ENCODE measurements at regions not wholly inside any gene's neighbourhood (a gene's known extent, or its start where the extent isn't known, plus 50 kb on each side); places are given as distances from the start of the nearest gene placed in this dataset.
A peak's percentile ranks its signal among the peaks of the same experiment; 100 is the strongest.

DNA sequence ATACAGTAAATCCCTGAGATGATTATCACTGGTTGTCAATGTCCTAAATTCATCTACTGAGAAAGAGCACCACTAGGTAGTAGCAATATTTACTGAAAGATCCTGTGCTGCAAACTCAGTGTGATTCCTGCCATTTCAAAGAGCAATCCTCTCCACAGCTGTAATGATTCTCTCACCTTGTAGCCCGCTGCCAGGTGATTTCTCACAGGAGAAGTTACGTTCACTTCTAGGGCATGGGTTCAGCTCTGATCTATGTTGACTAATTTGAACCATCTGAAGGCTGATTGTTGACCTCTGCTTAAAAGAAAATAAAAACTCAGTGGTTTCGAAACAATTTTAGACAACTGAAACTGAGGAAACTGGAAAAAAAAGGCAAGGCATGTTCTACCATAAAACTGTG is 197.0 kb downstream of the FAT4 start:
- no peak for DNase-seq (ENCODE audit: low read depth, low spot score)

DNA sequence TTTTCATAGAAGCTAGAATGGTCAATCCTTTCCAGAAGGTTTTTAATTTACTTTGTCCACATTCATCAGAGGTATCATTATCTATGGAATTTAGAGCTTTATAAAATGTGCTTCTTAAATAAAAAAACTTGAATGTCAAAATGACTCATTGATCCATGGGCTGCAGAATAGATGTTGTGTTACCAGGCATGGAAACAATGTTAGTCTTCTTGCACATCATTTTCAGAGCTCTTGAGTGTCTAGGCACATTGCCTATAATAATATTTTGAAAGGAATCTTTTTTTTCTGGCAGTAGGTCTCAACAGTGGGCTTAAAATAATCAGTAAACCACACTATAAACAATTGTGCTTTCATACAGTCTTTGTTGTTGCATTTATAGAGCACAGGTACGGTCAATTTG is 200.3 kb downstream of the FAT4 start:
- DNase-seq (ENCODE audit: low read depth, low spot score), result no peak

DNA sequence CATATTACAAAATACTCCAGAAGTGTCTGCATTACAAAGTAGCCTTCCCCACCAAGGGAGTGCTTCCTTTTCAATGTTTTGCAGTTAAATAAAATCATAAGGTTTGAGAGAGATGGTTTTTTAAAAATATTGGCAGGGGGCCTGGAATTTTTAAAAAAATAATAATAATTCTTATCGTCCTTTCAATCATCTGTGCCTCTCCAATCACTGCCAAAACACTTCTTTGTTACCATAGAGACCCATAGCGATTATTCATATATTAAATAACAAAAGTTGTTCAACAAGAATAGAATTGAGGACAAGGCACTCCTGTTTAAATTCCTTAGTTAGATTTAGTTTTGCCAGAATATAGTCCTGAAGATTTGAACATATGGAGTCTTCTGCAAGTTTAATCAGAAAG is 203.1 kb downstream of the FAT4 start:
- DNase-seq (ENCODE audit: low read depth, low spot score), result no peak

DNA sequence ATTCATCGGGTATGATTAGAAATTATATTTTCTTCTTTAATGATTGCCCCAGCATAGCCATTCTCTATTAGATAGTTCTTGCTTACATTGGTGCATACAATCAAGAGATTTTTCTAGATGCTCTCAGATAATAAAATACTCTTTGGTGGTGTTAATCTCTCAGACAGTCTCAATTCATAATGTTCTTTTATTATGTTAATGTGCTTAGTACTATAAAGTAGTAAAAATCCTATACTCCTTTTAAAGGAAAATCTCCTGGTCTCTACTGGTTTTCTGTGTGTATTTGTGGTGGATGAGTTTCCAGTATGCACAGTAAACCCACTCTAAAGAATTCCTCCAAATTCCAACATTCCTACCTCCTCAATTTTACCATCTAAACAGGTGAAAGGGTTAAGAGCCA is 203.5 kb downstream of the FAT4 start:
- no peak for DNase-seq (ENCODE audit: low read depth, low spot score)

DNA sequence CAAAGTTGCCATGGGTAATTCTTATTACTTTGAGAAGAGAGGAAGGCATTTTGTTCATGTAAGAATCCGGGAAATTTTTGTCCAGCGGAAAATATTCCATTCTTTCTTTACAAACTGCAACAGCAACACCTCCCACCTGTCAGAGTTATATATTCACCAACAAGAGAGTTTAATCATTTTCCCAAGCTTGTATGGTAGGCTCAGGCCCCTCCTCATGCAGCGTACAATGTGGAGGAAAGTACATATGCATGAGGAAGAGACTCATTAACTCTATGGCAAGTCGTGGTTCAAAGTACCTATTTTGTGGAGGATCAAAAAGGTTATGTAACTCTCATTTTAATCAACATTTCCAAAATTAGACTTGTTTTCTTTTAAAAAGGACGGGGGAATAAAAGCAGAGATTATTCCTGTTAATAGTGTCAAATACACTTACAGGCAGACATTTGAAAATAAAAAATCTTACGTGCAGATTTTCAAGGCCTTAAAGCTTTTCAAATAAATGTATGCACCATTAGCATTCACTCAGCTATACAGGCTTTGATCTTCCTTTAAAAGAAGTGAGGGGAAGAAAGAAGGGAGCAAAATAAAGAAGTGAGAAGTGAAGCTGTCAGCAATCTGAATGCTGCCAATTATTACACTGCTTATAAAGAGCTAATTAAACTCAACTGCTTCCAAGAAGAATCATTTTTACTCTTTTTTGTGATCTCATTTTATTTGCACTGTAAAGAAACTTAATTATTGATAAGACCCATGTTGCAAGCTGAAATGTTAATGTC is 204.8 kb downstream of the FAT4 start:
- DNase-seq (ENCODE audit: low read depth, low spot score), result no peak

DNA sequence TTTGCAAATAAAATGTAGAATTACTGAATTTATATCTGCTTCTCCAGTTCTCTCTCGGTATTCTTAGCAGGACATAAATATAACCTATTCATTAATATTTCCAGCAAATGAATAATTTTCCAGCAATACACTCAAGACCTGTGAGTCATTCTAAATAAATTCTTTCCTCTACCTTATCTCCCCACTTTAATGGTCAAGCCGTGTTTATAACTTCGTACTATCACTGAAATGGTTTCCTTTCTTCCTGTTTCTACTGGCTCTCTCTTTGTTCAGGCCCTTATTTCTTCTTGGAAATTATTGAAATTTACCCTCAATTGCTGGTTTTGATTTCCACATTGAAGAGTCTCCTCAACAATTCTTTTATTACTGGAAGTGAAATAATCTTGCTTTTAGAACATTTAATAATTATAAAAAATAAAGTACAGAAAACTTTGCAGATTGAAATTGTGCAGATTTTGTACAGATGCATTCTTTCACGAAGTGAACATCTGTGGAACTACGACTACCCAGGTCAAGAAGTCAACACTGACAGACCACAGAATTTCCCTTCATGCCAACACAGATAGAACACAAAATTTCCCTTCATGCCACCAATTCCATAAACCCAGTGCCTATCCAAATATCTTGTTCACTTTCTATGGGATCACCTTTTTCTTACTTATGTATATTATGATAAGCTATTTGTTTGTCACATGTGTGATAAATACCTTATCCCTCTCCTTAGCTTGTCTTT is 205.7 kb downstream of the FAT4 start:
- DNase-seq (ENCODE audit: low read depth, low spot score), result peak; percentile 19

DNA sequence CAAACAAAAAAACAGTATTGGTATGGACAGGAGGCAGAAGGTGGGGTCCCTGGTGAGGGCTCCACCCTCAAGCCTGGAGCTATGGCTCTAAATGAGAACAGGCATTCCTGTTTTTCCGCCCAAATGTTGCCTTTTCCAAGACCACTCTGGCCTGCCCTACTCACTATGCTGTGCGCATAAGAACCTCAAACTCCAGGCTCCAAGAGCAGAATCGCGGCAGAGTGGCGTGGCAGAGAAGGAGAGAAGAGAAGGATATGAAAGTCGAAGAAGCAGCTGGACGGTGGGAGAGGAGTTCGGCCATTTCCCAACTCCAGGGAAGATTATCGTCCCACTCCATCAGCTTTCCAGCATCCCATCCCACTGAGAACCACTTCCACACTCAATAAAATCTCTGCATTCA is 207.8 kb downstream of the FAT4 start:
- no peak for DNase-seq (ENCODE audit: low read depth, low spot score)

DNA sequence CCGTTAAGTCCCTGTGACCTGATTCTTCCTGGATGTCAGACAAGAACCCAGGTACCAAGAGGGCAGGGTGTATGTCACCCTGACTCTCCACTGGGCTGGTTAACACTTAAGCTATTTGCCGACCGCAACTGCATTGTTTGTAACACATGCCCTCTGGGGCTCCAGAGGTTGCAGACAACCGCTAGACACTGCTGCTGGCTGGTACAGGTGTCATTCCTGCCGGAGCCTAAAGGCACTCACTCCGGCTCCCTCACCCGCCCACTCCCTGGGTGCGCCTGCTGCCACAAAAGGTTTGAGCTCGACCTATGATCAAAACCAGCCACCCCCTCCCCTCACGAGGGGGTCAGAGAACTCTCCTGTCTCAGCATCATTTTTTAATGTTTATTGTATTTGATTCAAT is 208.2 kb downstream of the FAT4 start:
- DNase-seq (ENCODE audit: low read depth, low spot score), result no peak

DNA sequence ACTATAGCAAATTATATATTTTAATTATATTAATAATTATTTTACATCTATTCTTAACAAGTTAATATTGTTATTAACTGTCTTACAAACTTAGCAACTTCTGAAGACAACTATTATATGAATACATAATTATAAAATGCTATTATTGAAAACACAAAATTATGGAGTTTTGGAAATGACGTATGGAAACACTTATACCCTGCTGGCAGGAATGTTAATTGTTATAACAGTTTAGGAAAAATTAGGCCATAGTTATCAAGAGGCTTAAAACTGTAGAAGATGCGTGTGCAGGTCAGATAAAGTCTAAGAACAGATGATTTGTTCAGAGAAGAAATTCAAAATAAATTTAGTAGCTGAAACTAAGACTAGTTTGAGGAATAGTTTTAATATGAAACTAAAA is 211.7 kb downstream of the FAT4 start:
- no peak for DNase-seq (ENCODE audit: low read depth, low spot score)

DNA sequence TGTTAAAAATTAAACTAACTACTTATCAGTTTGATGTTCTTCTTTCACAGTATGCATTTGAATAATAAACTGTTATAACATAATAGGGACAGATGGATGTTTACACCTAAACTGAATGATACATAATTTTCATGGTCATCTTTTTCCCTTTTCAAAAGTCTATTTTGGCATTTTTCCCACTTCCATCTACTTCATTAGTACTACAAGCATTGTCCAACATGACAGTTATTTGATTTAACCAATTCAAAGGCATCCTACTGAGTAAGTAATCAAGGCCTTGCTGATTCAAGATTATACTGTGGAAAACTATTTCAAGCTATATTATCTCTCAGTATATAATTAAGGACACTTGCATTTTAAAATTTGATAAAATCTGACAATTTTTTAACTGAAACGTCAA is 212.9 kb downstream of the FAT4 start:
- no peak for DNase-seq (ENCODE audit: low read depth, low spot score)

DNA sequence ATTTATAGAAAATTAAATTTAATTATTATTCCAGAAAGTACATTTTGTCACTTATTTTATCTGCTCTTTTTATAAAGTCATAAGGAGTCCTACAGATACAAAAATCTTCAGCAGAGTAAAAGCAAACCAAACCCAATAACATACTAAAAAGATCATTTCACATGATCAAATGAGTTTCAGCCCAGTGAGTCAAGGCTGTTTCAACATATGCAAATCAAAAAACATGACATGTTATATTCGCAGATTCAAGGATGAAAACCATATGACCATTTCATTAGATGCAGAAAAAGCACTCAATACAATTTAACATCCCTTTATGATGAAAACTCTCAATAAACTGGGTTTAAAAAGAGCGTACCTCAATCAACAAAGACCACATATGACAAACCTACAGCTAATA is 214.3 kb downstream of the FAT4 start:
- no peak for DNase-seq (ENCODE audit: low read depth, low spot score)

DNA sequence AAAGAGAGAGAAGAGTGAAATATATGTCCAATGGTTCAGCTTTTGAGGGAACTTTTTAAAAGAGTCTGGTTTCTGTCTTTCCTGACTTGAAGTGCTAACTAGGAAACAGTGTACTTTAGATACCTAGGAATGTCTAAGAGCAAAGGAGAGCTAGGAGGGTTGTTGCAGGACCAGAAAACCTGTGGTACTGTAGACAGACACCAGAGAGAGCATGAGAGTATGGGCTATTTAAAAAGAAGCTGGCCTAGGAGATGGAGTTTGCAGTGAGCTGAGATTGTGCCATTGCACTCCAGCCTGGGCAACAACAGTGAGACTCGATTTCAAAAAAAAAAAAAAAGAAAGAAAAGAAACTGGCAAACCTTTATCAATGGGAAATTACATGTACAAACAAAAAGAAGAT is 223.9 kb downstream of the FAT4 start:
- no peak for DNase-seq (ENCODE audit: low read depth, low spot score)

DNA sequence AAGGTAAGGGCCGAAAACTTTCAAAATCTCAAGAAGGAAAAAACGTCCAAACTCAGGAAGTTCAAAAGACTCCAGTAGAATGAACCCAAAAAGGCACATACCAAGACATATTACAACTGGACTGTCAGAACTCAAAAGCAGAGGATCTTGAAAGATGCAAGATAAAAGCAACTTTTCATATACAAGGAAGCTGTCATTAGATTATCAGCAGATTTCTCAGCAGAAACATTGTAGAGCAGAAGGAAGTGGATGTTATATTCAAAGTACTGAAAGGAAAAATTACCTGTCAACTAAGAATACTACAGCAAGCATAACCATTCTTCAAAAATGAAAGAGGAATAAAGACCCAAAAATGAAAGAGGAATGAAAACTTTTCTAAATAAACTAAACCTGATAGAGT is 224.9 kb downstream of the FAT4 start:
- no peak for DNase-seq (ENCODE audit: low read depth, low spot score)

DNA sequence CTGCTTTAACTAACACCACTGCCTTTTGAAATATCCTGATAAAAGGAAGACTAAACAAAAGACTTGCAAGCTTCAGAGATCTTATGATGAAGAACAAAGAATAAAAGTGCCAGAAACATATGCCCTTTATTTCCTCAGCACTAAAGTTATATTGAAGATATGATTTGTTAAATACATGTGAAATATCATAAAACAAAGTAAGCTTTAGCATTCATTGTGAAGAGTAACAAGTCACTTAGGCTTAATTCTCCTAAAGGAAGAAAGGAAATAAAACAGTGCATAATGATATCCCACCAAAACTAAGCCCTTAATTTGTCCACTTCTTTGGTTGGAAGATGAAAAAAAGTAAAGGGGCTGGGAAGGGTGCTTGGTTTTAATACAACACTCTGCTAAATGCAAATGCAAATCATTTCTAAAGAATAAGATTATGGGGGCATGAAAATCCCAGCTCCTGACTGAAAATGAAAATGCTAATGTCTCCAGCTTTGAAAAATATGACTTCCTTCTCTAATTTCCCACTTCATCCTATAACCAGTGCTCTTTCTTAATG is 227.2 kb downstream of the FAT4 start:
- DNase-seq (ENCODE audit: low read depth, low spot score), result no peak

DNA sequence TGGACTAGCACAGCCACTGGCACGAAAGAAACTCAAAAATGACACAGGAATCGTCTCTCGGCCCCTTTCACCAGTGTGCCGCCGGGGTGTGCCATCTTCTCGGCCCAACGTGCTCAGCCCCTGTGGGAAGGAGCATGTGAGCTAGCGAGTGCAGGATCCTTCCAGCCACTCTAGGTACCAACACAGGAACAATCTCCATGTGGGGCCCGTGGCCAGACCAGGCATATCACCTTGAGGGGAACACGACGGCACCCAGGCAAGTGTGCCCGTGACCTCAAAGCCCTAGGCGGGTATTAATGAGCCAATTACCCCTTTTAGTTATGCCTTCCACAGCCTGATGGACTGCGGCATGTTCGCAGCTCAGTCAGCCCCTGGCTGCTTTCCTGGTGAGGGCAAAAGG is 231.5 kb downstream of the FAT4 start:
- no peak for DNase-seq (ENCODE audit: low read depth, low spot score)

DNA sequence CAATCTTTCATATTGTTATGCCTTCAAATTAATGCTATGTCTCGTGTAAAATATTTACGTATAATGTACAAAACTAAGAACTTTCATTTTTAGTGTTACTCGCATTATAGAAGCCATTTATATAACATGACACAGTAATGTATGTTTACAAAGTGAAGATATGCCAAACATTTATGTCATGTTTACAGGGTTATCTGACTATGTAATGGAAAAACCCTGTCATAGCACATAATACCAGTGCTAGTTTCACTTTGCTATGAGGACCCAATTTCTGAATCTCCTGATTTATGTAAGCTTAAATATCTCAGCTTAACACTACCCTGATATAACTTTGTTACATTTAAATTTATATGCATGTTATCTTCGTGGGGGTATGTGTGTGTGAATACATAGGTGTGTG is 233.1 kb downstream of the FAT4 start:
- DNase-seq (ENCODE audit: low read depth, low spot score), result no peak

DNA sequence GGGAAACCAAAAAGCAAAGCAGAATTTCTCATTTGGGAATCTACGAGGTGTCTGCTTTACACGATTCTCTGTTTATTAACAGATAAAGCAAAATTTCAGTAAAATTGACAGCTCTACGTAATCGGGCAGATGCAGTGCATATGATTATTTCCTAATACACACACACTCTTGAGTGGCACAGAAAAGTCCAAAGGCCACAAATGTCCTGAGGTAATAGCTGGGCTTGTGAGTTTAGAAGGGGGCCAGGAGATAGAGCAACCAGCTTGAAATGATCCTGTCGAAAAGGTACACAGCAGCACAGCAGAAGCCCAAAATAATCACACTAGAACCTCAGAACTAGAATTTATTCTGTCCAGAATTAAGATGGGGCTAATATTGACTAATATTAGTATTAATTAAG is 236.0 kb downstream of the FAT4 start:
- DNase-seq (ENCODE audit: low read depth, low spot score), result no peak

DNA sequence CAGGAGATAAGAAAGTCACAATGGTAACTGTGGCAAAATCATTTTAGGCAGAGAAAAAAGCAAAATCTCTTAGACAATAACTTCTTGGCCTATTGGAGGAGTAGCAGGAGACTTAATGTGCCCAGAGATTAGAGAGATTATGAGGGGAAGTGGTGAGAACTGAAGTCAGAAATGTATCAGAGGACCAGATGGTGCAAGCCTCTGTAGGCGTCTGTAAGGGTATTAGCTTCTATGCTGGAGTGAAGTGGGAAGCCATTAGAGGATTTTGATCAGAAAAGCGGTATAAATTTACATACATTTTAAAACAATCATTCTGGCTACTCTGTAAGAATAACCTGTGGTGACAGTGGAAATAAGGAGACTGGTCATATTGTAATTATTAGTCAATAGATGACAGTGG is 236.7 kb downstream of the FAT4 start:
- DNase-seq (ENCODE audit: low read depth, low spot score), result no peak

DNA sequence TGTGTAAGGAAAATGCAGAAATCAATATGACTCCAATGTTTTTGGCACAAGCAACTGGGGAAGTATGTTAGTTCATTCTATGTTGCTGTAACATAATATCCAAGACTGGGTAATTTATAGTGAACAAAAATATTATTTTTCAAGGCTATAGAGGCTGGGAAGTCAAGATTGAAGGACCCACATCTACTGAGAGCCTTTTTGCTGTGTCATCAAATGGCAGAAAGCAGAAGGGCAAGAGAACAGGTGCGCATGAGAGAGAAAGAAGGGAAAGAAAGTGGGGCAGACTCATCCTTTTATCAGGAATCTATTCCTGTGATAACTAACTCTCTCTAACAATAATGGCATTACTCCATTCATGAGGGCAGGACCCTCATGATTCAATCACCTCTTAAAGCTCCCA is 237.2 kb downstream of the FAT4 start:
- no peak for DNase-seq (ENCODE audit: low read depth, low spot score)

DNA sequence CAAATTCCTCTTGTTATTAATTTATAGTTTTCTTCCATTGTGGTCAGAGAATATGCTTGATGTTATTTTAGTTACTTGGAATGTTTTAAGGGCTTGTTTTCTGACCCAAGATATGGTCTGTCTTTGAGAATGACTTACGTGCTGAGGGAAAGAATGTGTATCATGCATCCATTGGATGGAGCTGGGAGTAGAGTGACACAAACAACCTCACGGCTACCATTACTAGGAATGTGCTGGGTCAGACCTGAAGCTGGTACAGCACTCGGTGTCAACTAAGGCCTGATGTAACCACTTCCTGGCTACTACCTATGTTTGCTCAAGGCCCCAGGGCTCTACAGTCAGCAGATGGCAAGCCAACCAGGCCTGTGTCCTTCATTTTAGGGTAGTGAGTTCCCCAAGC is 257.8 kb downstream of the FAT4 start:
- peak; percentile 32 for DNase-seq (ENCODE audit: low read depth, low spot score)

DNA sequence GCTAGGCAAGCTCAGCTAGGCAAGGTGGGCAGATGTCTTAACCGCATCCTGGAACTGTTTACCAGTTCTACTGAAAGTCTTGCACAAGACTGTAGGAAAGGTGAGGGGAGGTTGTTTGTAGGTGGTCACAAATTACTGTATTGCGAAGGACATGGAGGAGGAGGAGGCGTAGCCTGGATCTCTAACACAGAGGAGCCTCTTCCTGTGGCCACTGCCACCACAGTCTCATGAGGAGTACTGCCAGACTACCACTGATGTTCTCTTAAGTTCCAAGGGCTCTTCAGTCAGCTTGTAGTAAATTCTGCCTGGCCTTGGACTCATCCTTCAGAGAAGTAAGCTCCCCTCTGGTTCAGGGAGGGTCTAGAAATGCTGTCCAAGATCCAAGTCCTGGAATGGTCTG is 258.6 kb downstream of the FAT4 start:
- DNase-seq (ENCODE audit: low read depth, low spot score), result no peak

DNA sequence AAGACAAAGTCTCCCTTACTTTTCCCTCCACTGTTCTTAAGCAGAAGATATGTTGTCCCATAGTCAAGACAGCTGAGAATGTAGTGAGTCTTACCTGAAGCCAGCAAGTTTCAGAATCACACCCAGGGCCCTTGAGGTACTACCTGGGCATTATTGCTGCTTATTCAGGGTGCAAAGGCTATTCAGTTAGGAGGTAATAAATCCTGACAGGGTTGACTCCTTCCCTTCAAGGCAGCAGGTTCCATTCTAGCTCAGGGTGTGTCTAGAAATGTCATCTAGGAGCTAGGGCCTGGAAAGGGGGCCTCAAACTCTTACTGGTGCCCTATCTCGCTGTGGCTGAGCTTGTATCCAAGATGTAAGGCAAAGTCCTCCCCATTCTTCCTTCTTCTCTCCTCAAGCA is 259.0 kb downstream of the FAT4 start:
- DNase-seq (ENCODE audit: low read depth, low spot score), result no peak

DNA sequence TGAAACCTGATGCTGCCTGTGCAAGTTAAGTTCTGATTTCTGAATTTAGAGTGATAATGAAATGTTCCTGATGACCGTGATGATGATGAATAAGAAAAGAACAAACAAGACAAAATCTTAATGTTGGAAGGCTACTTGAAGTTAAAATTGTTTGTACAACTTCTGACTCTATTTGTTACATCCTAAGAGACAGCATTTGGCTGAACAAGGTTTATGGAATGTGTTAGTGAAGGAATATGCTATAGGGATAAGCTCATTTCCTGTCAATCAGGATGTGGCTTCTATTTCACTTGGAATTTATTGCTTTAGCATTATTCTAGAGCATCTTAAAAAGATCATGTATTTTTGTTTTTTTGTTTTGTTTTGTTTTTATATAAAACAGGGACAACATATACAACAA is 267.5 kb downstream of the FAT4 start:
- DNase-seq (ENCODE audit: low read depth, low spot score), result no peak
